Heart left ventricle (tissue), 16 donors: ENCODE measurements at regions not wholly inside any gene's neighbourhood (a gene's known extent, or its start where the extent isn't known, plus 50 kb on each side); places are given as distances from the start of the nearest gene placed in this dataset.
A peak's percentile ranks its signal among the peaks of the same experiment; 100 is the strongest.

Experiments
- ATAC-seq, 4 donors: fragments of 200-7000 bp; cut with Tn5 transposase; one replicate each; pipeline ENCODE4 v1.9.1; 2020 to 2022; ENCODE audit warnings: moderate library complexity in 4 of 4, mild to moderate bottlenecking in 3 of 4, moderate number of reproducible peaks in 1 of 4
- DNase-seq, 5 donors: peaks; one replicate each; pipeline ENCODE4 v3.0.0-alpha.2; 2020
- H3K27ac ChIP-seq, 12 donors: fragments of 200-600 bp; sonication (generic) in 4 of 12; one replicate each; pipeline versions ENCODE4 v1.5.0 to v1.8.0; 2016 to 2022; ENCODE audit warnings: mild to moderate bottlenecking in 2 of 12
- H3K27me3 ChIP-seq, 9 donors: fragments of 200-600 bp; sonication (generic) in 2 of 9; one replicate each; pipeline versions ENCODE4 v1.5.1 to v1.8.0; 2016 to 2022; ENCODE audit warnings: mild to moderate bottlenecking in 3 of 9
- H3K36me3 ChIP-seq, 9 donors: fragments of 200-600 bp; sonication (generic) in 2 of 9; one replicate each; pipeline versions ENCODE4 v1.5.0 to v1.8.0; 2018 to 2022; ENCODE audit warnings: mild to moderate bottlenecking in 2 of 9
- H3K4me1 ChIP-seq, 12 donors: fragments of 200-600 bp; sonication (generic) in 4 of 12; one replicate each; pipeline versions ENCODE4 v1.5.0 to v1.8.0; 2016 to 2022; ENCODE audit warnings: mild to moderate bottlenecking in 3 of 12
- H3K4me3 ChIP-seq, 12 donors: fragments of 200-600 bp; sonication (generic) in 4 of 12; one replicate each; pipeline versions ENCODE4 v1.5.0 to v1.8.0; 2017 to 2022; ENCODE audit warnings: mild to moderate bottlenecking in 9 of 12, moderate library complexity in 4 of 12
- H3K9me3 ChIP-seq, 12 donors: fragments of 200-600 bp; sonication (generic) in 4 of 12; one replicate each; pipeline versions ENCODE4 v1.5.0 to v1.8.0; 2016 to 2022; ENCODE audit warnings: mild to moderate bottlenecking in 1 of 12
- CTCF ChIP-seq, 12 donors: fragments of 200-600 bp; sonication (generic) in 4 of 12; IDR thresholded peaks; one replicate each; pipeline versions ENCODE4 v1.5.0 to v1.8.0; 2018 to 2022; ENCODE audit warnings: antibody characterized with exemption in 12 of 12, mild to moderate bottlenecking in 5 of 12
- POLR2A ChIP-seq, 2 donors: fragments of 450-650 bp; IDR thresholded peaks; one replicate each; pipeline ENCODE4 v1.6.1; 2017; ENCODE audit warnings: antibody characterized with exemption in 2 of 2, mild to moderate bottlenecking in 2 of 2, moderate library complexity in 2 of 2
- WGBS, 4 donors: extraction: QIAGEN DNeasy Blood & Tissue Kit in 2 of 4; methylation state at CpG; one replicate each; pipeline versions ENCODE4 v1.1.5 to v1.1.7; 2013 to 2018; 5-methylcytosine and 5-hydroxymethylcytosine counted together
- intact Hi-C, 10 donors: fragments of 100-400 bp; cut with DNase I; formaldehyde crosslinking; loops; one replicate each; pipeline versions ENCODE4 v1.11.1 to v1.14.2; 2022
- donor health status: ischemic (EF 13 %, LVEDD 7.1; RV severe dilation, severe dysfunction).
- donor health status: healthy with polysubstance abuse.
- donor health status: DM: no; HTN: yes; CAD: no.
- donor health status: DM: no; HTN: no; CAD: no.
- donor health status: ischemic (EF 25% LVEDD 6.9; RV normal size, moderate dysfunction).
- donor health status: ischemic (EF 25% LVEDD 5.7; RV mildly dilated, moderate dysfunction).
- donor health status: healthy.
- donor health status: DM: yes; HTN: yes; CAD: no.
- donor health status: ischemic (EF 35%, LVEDD 5.7; RV mildly dilated, moderate dysfunction).
- donor health status: nonischemic (EF 11% LVEDD 7.7; RV severe dilation, severe dysfunction).
- donor health status: DM: yes; HTN: yes; CAD: no.
- donor health status: PGD.
- donor health status: ischemic (EF 29% LVEDD 5.4; RV normal size, mild dysfunction).
- donor health status: nonischemic (EF 23%, LVEDD 6.1; RV moderate dilation, normal function).

DNA sequence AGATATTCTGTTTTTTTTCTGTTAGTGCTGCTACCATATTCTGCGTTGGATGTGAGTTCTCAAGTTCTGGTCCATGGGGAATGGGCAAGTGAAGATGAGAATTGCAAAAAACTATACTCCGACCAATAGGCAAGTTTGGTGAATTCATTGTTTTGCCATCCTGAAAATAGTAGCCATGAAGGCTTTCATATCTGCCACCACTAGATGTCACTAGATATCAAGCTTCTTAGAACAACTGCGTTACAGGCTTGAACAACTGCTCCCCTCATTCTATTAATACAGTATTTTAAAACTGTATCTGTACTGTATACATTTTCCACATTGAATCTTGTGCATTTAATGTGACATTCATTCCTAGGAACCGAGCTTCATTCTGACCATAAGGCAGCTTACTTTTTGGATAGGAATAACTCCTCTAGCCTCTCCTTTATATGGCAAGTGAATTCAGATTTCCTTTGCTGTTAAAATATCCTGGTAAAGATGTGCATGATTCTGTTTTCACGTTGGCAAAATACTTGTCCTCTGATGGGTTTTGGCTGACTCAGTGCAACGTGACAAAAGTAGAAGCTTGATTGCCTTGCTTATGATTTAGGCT is 163.6 kb downstream of the SREK1 start:
- Histone ChIP-seq H3K4me1 (peaks cover 0 to 30% (median 16%) of the 10 kb centered on the region in 12 donors), H3K36me3 (no peaks in the 10 kb centered on the region), H3K27ac (peak overlapping the region in 7 of 12 donors; percentile 15 to 57 (median 31)), H3K9me3 (peaks cover 0 to 8% (median 0%) of the 10 kb centered on the region in 12 donors), H3K4me3 (peak overlapping the region in 1 of 12 donors; percentile 18), H3K27me3 (no peaks in the 10 kb centered on the region)
- TF ChIP-seq CTCF (IDR thresholded peaks at IDR 0.05) = peak; percentile 80 to 90 (median 86)
- no peak for TF ChIP-seq POLR2A (IDR thresholded peaks at IDR 0.05)
- DNase-seq = no peak
- WGBS, 4 donors = 4 to 8% (median 5%) methylated on average over 6 of the region's 6 CpGs
- intact Hi-C loops = loop anchor here (1.0 to 10.0 kb wide), 16 partner anchors 110 to 907 kb away; partner anchors contain the start of gene MAST4 (in 5 of the 10)
- ATAC-seq = peak; percentile 63 to 86 (median 82)

- ATAC-seq = no peak
- H3K4me1 ChIP-seq = peaks cover 0 to 15% (median 5%) of the 10 kb centered on the region in 12 donors
- H3K4me3 ChIP-seq = no peak overlapping the region
- H3K36me3 ChIP-seq = no peaks in the 10 kb centered on the region
- 51 to 85% (median 76%) methylated on average over 2 of the region's 2 CpGs for WGBS, 4 donors
- H3K9me3 ChIP-seq = peaks cover 0 to 26% (median 8%) of the 10 kb centered on the region in 12 donors
- no peak for DNase-seq
- no peak for TF ChIP-seq POLR2A (IDR thresholded peaks at IDR 0.05)
- no peak for TF ChIP-seq CTCF (IDR thresholded peaks at IDR 0.05)
- no peaks in the 10 kb centered on the region for H3K27me3 ChIP-seq
- no peak overlapping the region for H3K27ac ChIP-seq
- intact Hi-C loops = no loop called here
Observed at GRCh38 chr5:66312266-66312665, 168.2 kb downstream of the SREK1 start.

DNA sequence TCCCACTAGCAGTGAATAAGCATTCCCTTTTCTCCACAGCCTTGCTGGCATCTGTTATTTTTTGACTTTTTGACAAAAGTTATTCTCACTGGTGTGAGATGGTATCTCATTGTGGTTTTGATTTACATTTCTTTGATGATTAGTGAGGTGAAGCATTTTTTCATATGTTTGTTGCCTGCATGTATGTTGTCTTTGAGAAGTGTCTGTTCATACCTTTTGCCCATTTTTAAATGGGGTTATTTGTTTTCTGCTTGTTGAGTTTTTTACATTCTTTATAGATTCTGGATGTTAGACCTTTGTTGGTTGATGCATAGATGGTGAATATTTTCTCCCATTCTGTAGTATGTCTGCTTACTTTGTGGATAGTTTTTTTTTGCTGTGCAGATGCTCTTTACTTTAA is 171.7 kb downstream of the SREK1 start:
- intact Hi-C loops = no loop called here
- no peaks in the 10 kb centered on the region for H3K27me3 ChIP-seq
- H3K36me3 ChIP-seq = no peaks in the 10 kb centered on the region
- no peak overlapping the region for H3K4me3 ChIP-seq
- H3K9me3 ChIP-seq = peaks cover 0 to 24% (median 8%) of the 10 kb centered on the region in 12 donors
- ATAC-seq (no peak), DNase-seq (no peak)
- H3K27ac ChIP-seq = no peak overlapping the region
- TF ChIP-seq CTCF (IDR thresholded peaks at IDR 0.05) (no peak), POLR2A (IDR thresholded peaks at IDR 0.05) (no peak)
- H3K4me1 ChIP-seq = peaks cover 0 to 5% (median 0%) of the 10 kb centered on the region in 12 donors

- H3K4me1 ChIP-seq = peaks cover 0 to 41% (median 6%) of the 10 kb centered on the region in 12 donors
- H3K9me3 ChIP-seq = no peaks in the 10 kb centered on the region
- no peaks in the 10 kb centered on the region for H3K36me3 ChIP-seq
- H3K4me3 ChIP-seq = no peak overlapping the region
- DNase-seq (no peak), ATAC-seq (no peak)
- no peaks in the 10 kb centered on the region for H3K27me3 ChIP-seq
- no peak for TF ChIP-seq CTCF (IDR thresholded peaks at IDR 0.05)
- no peak for TF ChIP-seq POLR2A (IDR thresholded peaks at IDR 0.05)
- peak overlapping the region in 8 of 12 donors; percentile 17 to 86 (median 63) for H3K27ac ChIP-seq
- WGBS, 4 donors = 63 to 67% (median 66%) methylated on average over 12 of the region's 12 CpGs
- intact Hi-C loops = loop anchor here in 6 of 10 donors (5.0 to 10.0 kb wide), 3 partner anchors 52 to 114 kb away; no protein-coding TSS in a partner anchor
Observed at GRCh38 chr5:66322786-66323528, 178.9 kb downstream of the SREK1 start.
